ENCODE measurements at regions not wholly inside any gene's neighbourhood (a gene's known extent, or its start where the extent isn't known, plus 50 kb on each side); places are given as distances from the start of the nearest gene placed in this dataset.
"Not testable (repeated sequence)": the region's sequence is repeated elsewhere in the genome, so short reads cannot be mapped to it uniquely, and the experiment has no call there.

DNA sequence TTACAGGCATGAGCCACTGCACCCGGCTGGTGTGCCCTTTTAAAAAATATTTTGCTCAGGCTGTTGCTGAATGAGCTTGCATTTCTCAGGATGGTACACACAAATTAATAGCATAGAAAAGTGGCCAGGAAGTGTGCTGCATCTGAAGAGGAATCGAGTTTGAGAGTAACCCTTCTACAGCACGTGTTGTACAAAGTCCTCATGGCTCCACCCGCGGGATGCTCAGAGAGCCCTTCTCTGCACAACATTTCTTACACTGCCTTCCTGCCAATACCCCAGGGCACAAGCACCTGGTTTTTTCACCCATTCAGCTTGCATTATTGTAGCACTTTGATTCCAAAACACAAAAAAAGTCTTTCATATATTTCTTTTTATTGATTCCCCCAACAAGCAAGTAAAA, 90.1 kb upstream of the NEDD4L start:
- no peaks in the 10 kb centered on the region for H3K4me1 Mint-ChIP-seq
- H3K9me3 Mint-ChIP-seq, result no peaks in the 10 kb centered on the region
- DNase-seq (ENCODE audit: low spot score in 2 of 2, unreplicated experiment in 2 of 2), result no peak
- H3K27me3 Mint-ChIP-seq (ENCODE audit: low read depth), result peaks cover 21% of the 10 kb centered on the region
- H3K36me3 Mint-ChIP-seq, result no peaks in the 10 kb centered on the region
- TF ChIP-seq, protein P1, sequence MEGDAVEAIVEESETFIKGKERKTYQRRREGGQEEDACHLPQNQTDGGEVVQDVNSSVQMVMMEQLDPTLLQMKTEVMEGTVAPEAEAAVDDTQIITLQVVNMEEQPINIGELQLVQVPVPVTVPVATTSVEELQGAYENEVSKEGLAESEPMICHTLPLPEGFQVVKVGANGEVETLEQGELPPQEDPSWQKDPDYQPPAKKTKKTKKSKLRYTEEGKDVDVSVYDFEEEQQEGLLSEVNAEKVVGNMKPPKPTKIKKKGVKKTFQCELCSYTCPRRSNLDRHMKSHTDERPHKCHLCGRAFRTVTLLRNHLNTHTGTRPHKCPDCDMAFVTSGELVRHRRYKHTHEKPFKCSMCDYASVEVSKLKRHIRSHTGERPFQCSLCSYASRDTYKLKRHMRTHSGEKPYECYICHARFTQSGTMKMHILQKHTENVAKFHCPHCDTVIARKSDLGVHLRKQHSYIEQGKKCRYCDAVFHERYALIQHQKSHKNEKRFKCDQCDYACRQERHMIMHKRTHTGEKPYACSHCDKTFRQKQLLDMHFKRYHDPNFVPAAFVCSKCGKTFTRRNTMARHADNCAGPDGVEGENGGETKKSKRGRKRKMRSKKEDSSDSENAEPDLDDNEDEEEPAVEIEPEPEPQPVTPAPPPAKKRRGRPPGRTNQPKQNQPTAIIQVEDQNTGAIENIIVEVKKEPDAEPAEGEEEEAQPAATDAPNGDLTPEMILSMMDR (IDR thresholded peaks at IDR 0.05; ENCODE audit: unreplicated experiment), result no peak
- no peak overlapping the region for H3K4me3 Mint-ChIP-seq
- no peak overlapping the region for H3K27ac Mint-ChIP-seq

DNA sequence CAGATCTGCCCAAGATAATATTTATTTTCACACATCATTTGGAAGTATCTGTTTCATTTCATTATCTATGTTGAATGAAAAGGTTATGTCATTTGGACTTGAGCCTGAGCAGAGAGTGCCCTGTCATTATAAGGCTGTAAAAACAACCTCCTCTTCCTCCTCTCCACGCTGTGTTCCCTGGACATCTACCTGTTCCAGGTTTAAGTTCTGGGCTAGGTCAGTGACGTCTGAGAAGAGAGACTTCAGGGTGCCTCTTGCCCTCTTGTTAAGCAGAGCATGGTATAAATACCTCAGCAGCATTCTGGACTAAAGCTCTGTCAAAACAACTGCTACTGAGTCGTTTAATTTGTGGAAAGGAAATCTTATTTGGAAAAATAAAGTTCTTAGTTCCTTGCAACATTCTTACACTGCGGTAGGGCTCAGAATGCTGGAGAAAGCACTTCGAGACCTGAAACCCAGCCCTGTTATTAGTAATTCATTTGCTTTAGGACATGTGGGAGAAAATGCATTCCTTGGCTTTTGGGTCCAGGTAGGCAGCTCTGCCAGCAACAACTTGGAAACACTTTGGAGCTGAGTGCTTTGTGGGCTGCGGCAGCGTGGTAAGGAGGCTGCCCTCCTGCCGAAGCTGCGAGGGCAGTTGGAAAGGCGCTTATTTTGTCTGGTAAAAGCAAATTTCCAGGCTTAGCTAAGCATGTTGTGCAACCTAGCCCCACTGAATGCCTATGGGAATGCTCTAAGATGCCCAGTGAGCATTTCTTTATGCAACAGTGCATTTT, 91.8 kb upstream of the NEDD4L start:
- H3K27me3 Mint-ChIP-seq (ENCODE audit: low read depth), result peaks cover 19% of the 10 kb centered on the region
- H3K36me3 Mint-ChIP-seq, result no peaks in the 10 kb centered on the region
- H3K27ac Mint-ChIP-seq, result no peak overlapping the region
- TF ChIP-seq, protein P1 (IDR thresholded peaks at IDR 0.05; ENCODE audit: unreplicated experiment), result no peak
- H3K9me3 Mint-ChIP-seq, result no peaks in the 10 kb centered on the region
- DNase-seq (ENCODE audit: low spot score in 2 of 2, unreplicated experiment in 2 of 2), result no peak
- no peak overlapping the region for H3K4me3 Mint-ChIP-seq
- no peaks in the 10 kb centered on the region for H3K4me1 Mint-ChIP-seq

DNA sequence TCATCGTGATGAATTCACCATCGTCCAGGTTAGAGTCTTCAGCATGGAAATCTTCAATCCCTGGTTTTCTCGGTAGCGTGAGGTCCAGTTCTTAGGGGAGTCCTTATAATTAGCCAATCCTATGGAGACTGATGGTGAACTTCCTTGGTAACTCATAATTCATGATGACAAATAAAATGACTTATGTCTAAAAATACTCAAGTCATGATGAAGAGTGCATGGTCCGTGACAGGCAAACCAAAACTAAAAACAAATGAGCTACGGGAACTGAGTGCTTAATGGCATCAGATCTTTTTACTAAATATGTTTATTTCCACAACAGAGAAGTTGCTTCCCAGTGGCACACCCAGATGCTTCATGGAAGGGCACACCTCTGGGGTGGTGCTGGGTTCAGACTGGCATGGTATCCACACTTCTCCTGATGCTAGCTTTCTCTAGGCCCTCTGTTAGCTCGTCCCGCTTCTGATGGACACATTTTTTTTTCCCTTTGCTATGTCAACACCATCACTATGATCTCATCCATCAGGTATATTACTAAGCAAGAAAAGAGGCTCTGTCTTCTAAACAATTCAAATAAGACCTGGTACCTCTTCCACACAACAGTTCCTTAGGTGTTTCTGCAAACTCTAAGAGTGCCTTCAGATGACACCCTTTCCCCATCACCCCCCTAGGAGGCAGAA, 92.8 kb upstream of the NEDD4L start:
- Mint-ChIP-seq H3K27me3 (ENCODE audit: low read depth) (peaks cover 19% of the 10 kb centered on the region), H3K36me3 (no peaks in the 10 kb centered on the region), H3K27ac (no peak overlapping the region), H3K9me3 (no peaks in the 10 kb centered on the region), H3K4me3 (no peak overlapping the region), H3K4me1 (no peaks in the 10 kb centered on the region)
- TF ChIP-seq, protein P1 (IDR thresholded peaks at IDR 0.05; ENCODE audit: unreplicated experiment), result no peak
- no peak for DNase-seq (ENCODE audit: low spot score in 2 of 2, unreplicated experiment in 2 of 2)

DNA sequence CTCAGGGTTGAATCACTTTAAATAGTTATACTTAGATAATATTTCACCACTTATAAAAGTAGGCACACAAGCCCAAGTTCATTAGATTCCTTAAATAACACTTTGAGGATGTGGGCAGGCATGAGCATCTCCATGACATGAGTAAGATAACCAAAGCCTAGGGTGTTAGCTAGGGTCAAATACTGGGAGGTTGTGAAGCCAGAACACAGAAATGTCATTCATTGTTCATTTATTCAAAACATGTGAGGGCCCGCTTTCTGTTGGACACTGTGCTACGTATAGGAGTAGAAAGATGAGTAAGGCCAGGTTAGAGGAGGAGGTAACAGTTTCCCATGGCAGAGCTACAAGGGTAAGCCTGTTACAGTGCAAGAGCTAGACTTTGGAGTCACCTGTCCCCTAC, 93.5 kb upstream of the NEDD4L start:
- H3K4me1 Mint-ChIP-seq, result no peaks in the 10 kb centered on the region
- no peak overlapping the region for H3K4me3 Mint-ChIP-seq
- H3K36me3 Mint-ChIP-seq, result no peaks in the 10 kb centered on the region
- DNase-seq (ENCODE audit: low spot score in 2 of 2, unreplicated experiment in 2 of 2), result no peak
- H3K9me3 Mint-ChIP-seq, result no peaks in the 10 kb centered on the region
- peaks cover 24% of the 10 kb centered on the region for H3K27me3 Mint-ChIP-seq (ENCODE audit: low read depth)
- TF ChIP-seq, protein P1 (IDR thresholded peaks at IDR 0.05; ENCODE audit: unreplicated experiment), result no peak
- no peak overlapping the region for H3K27ac Mint-ChIP-seq

DNA sequence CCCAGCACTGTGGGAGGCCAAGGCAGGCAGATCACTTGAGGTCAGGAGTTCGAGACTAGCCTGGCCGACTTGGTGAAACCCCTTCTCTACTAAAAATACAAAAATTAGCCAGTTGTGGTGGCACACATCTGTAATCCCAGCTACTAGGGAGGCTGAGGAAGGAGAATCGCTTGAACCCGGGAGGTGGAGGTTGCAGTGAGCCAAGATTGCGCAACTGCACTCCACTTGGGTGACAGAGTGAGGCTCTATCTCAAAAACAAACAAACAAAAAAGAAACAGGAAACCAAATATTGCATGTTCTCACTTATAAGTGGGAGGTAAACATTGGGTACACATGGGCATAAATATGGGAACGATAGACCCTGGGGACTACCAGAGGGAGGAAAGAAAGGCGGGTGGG, 94.7 kb upstream of the NEDD4L start:
- H3K4me3 Mint-ChIP-seq; DNase-seq (ENCODE audit: low spot score in 2 of 2, unreplicated experiment in 2 of 2); H3K4me1 Mint-ChIP-seq; H3K36me3 Mint-ChIP-seq; H3K27ac Mint-ChIP-seq; H3K9me3 Mint-ChIP-seq: not testable (repeated sequence)
- peaks cover 27% of the 10 kb centered on the region for H3K27me3 Mint-ChIP-seq (ENCODE audit: low read depth)

DNA sequence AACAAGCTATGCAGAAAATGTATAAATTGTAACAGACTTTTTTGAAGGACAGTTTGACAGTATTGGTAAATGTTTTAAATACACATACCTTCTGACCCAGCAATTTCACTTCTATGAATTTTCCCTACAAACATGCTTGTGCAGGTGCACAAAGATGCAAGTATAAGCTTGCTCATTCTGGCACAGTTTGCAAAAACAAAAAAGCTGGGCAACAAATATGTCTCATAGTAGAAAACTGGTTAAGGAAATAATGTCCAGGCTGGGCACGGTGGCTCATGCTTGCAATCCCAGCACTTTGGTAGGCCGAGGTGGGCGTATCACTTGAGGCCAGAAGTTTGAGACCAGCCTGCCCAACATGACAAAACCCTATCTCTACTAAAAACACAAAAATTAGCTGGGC, 96.9 kb upstream of the NEDD4L start:
- Mint-ChIP-seq H3K4me1 (no peaks in the 10 kb centered on the region), H3K9me3 (no peaks in the 10 kb centered on the region), H3K27me3 (ENCODE audit: low read depth) (peaks cover 39% of the 10 kb centered on the region), H3K4me3 (no peak overlapping the region), H3K36me3 (no peaks in the 10 kb centered on the region), H3K27ac (no peak overlapping the region)
- DNase-seq (ENCODE audit: low spot score in 2 of 2, unreplicated experiment in 2 of 2), result no peak
- TF ChIP-seq, protein P1 (IDR thresholded peaks at IDR 0.05; ENCODE audit: unreplicated experiment), result no peak
